Keratinocyte (primary cell): ENCODE measurements at regions not wholly inside any gene's neighbourhood (a gene's known extent, or its start where the extent isn't known, plus 50 kb on each side); places are given as distances from the start of the nearest gene placed in this dataset.
"Not testable (repeated sequence)": the region's sequence is repeated elsewhere in the genome, so short reads cannot be mapped to it uniquely, and the experiment has no call there.

Source experiments
- DNase-seq: peaks from one replicate; pipeline ENCODE4 v3.0.0-alpha.2; 2011; ENCODE audit warnings: low read depth, missing footprints, low spot score
- FAIRE-seq: peaks from 2 replicates; lab custom pipeline; 2011; peaks lifted over from hg19 to GRCh38; lab: Jason Lieb, UNC
- H2AFZ ChIP-seq: 2 replicates; pipeline ENCODE4 v1.6.0; 2012; ENCODE audit warnings: low read length, control low read depth, inconsistent platforms; ENCODE audit not compliant: control insufficient read depth
- H3K27ac ChIP-seq: 2 replicates; pipeline ENCODE4 v1.5.1; 2011; ENCODE audit warnings: low read length; ENCODE audit not compliant: control insufficient read depth, insufficient read depth
- H3K27me3 ChIP-seq: 3 replicates; pipeline ENCODE4 v1.6.0; 2011; ENCODE audit warnings: low read length; ENCODE audit not compliant: control insufficient read depth, insufficient read depth; ENCODE audit errors: extremely low read depth
- H3K36me3 ChIP-seq, 2 experiments: 2 replicates in 1 of 2; 3 replicates in 1 of 2; pipeline ENCODE4 v1.5.1; 2011; ENCODE audit warnings: low read length in 2 of 2, mild to moderate bottlenecking in 1 of 2; ENCODE audit not compliant: control insufficient read depth in 2 of 2, insufficient read depth in 2 of 2; ENCODE audit errors: extremely low read depth in 1 of 2
- H3K4me1 ChIP-seq: 3 replicates; pipeline ENCODE4 v1.5.1; 2011; ENCODE audit warnings: low read length; ENCODE audit not compliant: control insufficient read depth, insufficient read depth; ENCODE audit errors: extremely low read depth
- H3K4me2 ChIP-seq: 3 replicates; pipeline ENCODE4 v1.6.0; 2011; ENCODE audit warnings: low read depth, low read length; ENCODE audit not compliant: control insufficient read depth, insufficient read depth; ENCODE audit errors: extremely low read depth
- H3K4me3 ChIP-seq, 3 experiments: fragments of 200-600 bp in 1 of 3; sonication (generic) in 1 of 3; 2 replicates in 2 of 3; 3 replicates in 1 of 3; pipeline ENCODE4 v1.5.1; 2011 to 2016; ENCODE audit warnings: low read length in 3 of 3, mild to moderate bottlenecking in 3 of 3, control low read depth in 2 of 3, inconsistent platforms in 1 of 3, low read depth in 1 of 3, mixed read lengths in 1 of 3, mixed run types in 1 of 3, moderate library complexity in 1 of 3; ENCODE audit not compliant: control insufficient read depth in 2 of 3, insufficient read depth in 2 of 3; ENCODE audit errors: extremely low read depth in 1 of 3
- H3K79me2 ChIP-seq: 2 replicates; pipeline ENCODE4 v1.6.0; 2012; ENCODE audit warnings: low read length; ENCODE audit not compliant: control insufficient read depth, insufficient read depth
- H3K9ac ChIP-seq: 3 replicates; pipeline ENCODE4 v1.6.0; 2011; ENCODE audit warnings: low read length; ENCODE audit not compliant: control insufficient read depth, insufficient read depth; ENCODE audit errors: extremely low read depth
- H3K9me1 ChIP-seq: 3 replicates; pipeline ENCODE4 v1.6.0; 2011; ENCODE audit warnings: low read length; ENCODE audit not compliant: control insufficient read depth, insufficient read depth; ENCODE audit errors: extremely low read depth
- H3K9me3 ChIP-seq: 2 replicates; pipeline ENCODE4 v1.5.1; 2012; ENCODE audit warnings: low read depth, low read length; ENCODE audit not compliant: control insufficient read depth
- H4K20me1 ChIP-seq: 3 replicates; pipeline ENCODE4 v1.6.0; 2011; ENCODE audit warnings: low read length; ENCODE audit not compliant: control insufficient read depth, insufficient read depth; ENCODE audit errors: extremely low read depth
- EZH2 ChIP-seq: IDR thresholded peaks from one replicate; pipeline ENCODE4 v1.6.1; 2012; ENCODE audit warnings: inconsistent platforms, mild to moderate bottlenecking, low read length, moderate library complexity
- dilution Hi-C: fragments of 300-500 bp; cut with MboI; formaldehyde crosslinking; loops from one replicate; pipeline ENCODE4 v1.7.0; 2020; ENCODE audit warnings: low sequenced_read_pairs; ENCODE audit not compliant: extremely low pct_ligation_motif_present
- TF ChIP-seq, protein P1 (sequence below), 3 experiments: IDR thresholded peaks in 1 of 3; conservative IDR thresholded peaks in 1 of 3; optimal IDR thresholded peaks in 1 of 3; 2 replicates in 2 of 3; 3 replicates in 1 of 3; pipeline versions ENCODE3 to v1.5.1; 2011; ENCODE audit warnings: low read length in 3 of 3, mild to moderate bottlenecking in 3 of 3, moderate library complexity in 2 of 3, control low read depth in 1 of 3, inconsistent platforms in 1 of 3; ENCODE audit not compliant: insufficient read depth in 2 of 3; ENCODE audit errors: extremely low read depth in 1 of 3

- TF ChIP-seq, protein P1, sequence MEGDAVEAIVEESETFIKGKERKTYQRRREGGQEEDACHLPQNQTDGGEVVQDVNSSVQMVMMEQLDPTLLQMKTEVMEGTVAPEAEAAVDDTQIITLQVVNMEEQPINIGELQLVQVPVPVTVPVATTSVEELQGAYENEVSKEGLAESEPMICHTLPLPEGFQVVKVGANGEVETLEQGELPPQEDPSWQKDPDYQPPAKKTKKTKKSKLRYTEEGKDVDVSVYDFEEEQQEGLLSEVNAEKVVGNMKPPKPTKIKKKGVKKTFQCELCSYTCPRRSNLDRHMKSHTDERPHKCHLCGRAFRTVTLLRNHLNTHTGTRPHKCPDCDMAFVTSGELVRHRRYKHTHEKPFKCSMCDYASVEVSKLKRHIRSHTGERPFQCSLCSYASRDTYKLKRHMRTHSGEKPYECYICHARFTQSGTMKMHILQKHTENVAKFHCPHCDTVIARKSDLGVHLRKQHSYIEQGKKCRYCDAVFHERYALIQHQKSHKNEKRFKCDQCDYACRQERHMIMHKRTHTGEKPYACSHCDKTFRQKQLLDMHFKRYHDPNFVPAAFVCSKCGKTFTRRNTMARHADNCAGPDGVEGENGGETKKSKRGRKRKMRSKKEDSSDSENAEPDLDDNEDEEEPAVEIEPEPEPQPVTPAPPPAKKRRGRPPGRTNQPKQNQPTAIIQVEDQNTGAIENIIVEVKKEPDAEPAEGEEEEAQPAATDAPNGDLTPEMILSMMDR (optimal IDR thresholded peaks at IDR 0.05 in 1 of 3, IDR thresholded peaks at IDR 0.05 in 1 of 3, conservative IDR thresholded peaks at IDR 0.05 in 1 of 3; ENCODE audit: extremely low read depth in 1 of 3, insufficient read depth in 2 of 3, low read length in 3 of 3), result no peak
- no peak for TF ChIP-seq EZH2
- no peaks in the 10 kb centered on the region for H3K36me3 ChIP-seq
These were observed 59.7 kb upstream of the MEX3C start for GRCh38 chr18:51257150-51257549.

GRCh38 chr18:51260118-51260517 is 62.6 kb upstream of the MEX3C start:
- DNase-seq (no peak), FAIRE-seq (no peak)
- H3K9ac ChIP-seq, result no peak overlapping the region
- no peaks in the 10 kb centered on the region for H3K9me3 ChIP-seq
- H3K9me1 ChIP-seq, result no peaks in the 10 kb centered on the region
- no peak overlapping the region for H2AFZ ChIP-seq
- H3K4me1 ChIP-seq, result no peaks in the 10 kb centered on the region
- no peaks in the 10 kb centered on the region for H3K79me2 ChIP-seq
- no peaks in the 10 kb centered on the region for H3K27me3 ChIP-seq
- no peaks in the 10 kb centered on the region for H4K20me1 ChIP-seq
- H3K4me3 ChIP-seq, result no peak overlapping the region
- no peak overlapping the region for H3K27ac ChIP-seq
- no peaks in the 10 kb centered on the region for H3K36me3 ChIP-seq
- no peak for TF ChIP-seq EZH2
- TF ChIP-seq, protein P1 (optimal IDR thresholded peaks at IDR 0.05 in 1 of 3, IDR thresholded peaks at IDR 0.05 in 1 of 3, conservative IDR thresholded peaks at IDR 0.05 in 1 of 3; ENCODE audit: extremely low read depth in 1 of 3, insufficient read depth in 2 of 3, low read length in 3 of 3), result no peak
- dilution Hi-C loops, result no loop called here
- no peak overlapping the region for H3K4me2 ChIP-seq

More at GRCh38 chr18:51257150-51257549, 59.7 kb upstream of the MEX3C start:
- dilution Hi-C loops, result no loop called here
- Histone ChIP-seq H3K9ac (no peak overlapping the region), H3K79me2 (no peaks in the 10 kb centered on the region), H3K9me3 (no peaks in the 10 kb centered on the region), H3K27ac (no peak overlapping the region), H3K4me1 (no peaks in the 10 kb centered on the region), H2AFZ (no peak overlapping the region), H3K27me3 (no peaks in the 10 kb centered on the region), H4K20me1 (no peaks in the 10 kb centered on the region), H3K4me2 (no peak overlapping the region), H3K4me3 (no peak overlapping the region), H3K9me1 (no peaks in the 10 kb centered on the region)
- FAIRE-seq (no peak), DNase-seq (no peak)

DNA sequence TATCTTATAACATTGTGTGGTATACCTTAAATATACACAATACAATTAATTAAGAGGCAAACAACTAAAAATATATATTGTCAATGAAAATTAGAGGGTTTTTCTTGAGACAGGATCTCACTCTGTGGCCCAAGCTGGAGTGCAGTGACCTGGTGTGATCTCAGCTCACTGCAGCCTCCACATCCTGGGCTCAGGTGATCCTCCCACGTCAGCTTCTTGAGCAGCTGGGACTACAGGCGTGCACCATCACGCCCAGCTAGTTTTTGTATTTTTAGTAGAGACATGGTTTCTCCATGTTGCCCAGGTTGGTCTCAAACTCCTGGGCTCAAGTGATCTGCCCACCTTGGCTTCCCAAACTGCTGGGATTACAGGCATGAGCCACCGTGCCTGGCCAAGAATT is 68.6 kb upstream of the MEX3C start:
- H3K4me2 ChIP-seq, result peak overlapping the region; percentile 25
- H3K36me3 ChIP-seq, H3K27me3 ChIP-seq, DNase-seq, H3K9me1 ChIP-seq, H3K9ac ChIP-seq, H3K27ac ChIP-seq, H3K79me2 ChIP-seq, dilution Hi-C loops, H4K20me1 ChIP-seq, H3K4me1 ChIP-seq, FAIRE-seq, H3K4me3 ChIP-seq, H3K9me3 ChIP-seq: not testable (repeated sequence)
- H2AFZ ChIP-seq, result peak overlapping the region; percentile 14
